Cerebellar cortex (tissue), 1 donor: ENCODE measurements at regions not wholly inside any gene's neighbourhood (a gene's known extent, or its start where the extent isn't known, plus 50 kb on each side); places are given as distances from the start of the nearest gene placed in this dataset.
A peak's percentile ranks its signal among the peaks of the same experiment; 100 is the strongest.

Experiments used
- DNase-seq: peaks from one replicate; pipeline ENCODE4 v3.0.0-alpha.2; 2015; ENCODE audit warnings: low spot score

- DNase-seq: no peak
These were observed 288.9 kb downstream of the CDK5RAP2 start for GRCh38 chr9:120291050-120291449.

- peak; percentile 34 for DNase-seq
These were observed 289.7 kb downstream of the CDK5RAP2 start for GRCh38 chr9:120289990-120290975.

GRCh38 chr9:120289098-120289497, 290.9 kb downstream of the CDK5RAP2 start:
- DNase-seq: no peak

- DNase-seq: no peak
These were observed 293.4 kb downstream of the CDK5RAP2 start for GRCh38 chr9:120286530-120286929.

GRCh38 chr9:120284821-120285220, 295.1 kb downstream of the CDK5RAP2 start:
- DNase-seq: no peak

GRCh38 chr9:120281665-120282064, 298.3 kb downstream of the CDK5RAP2 start:
- no peak for DNase-seq

GRCh38 chr9:120267929-120268328, 312.0 kb downstream of the CDK5RAP2 start:
- no peak for DNase-seq

- no peak for DNase-seq
These were observed 314.2 kb downstream of the CDK5RAP2 start for GRCh38 chr9:120265791-120266190.

GRCh38 chr9:120264528-120264927, 315.4 kb downstream of the CDK5RAP2 start:
- DNase-seq: no peak

- DNase-seq: no peak
These were observed 316.1 kb downstream of the CDK5RAP2 start for GRCh38 chr9:120263836-120264235.

- DNase-seq: no peak
These were observed 318.5 kb downstream of the CDK5RAP2 start for GRCh38 chr9:120261419-120261818.

- no peak for DNase-seq
These were observed 320.9 kb downstream of the CDK5RAP2 start for GRCh38 chr9:120259100-120259499.

- DNase-seq: no peak
These were observed 321.9 kb downstream of the CDK5RAP2 start for GRCh38 chr9:120258096-120258495.

- no peak for DNase-seq
These were observed 322.5 kb downstream of the CDK5RAP2 start for GRCh38 chr9:120257483-120257882.

GRCh38 chr9:120256146-120256545, 323.8 kb downstream of the CDK5RAP2 start:
- peak; percentile 53 for DNase-seq

GRCh38 chr9:120252248-120252647, 327.7 kb downstream of the CDK5RAP2 start:
- DNase-seq: no peak

GRCh38 chr9:120242116-120242811, 337.7 kb downstream of the CDK5RAP2 start:
- peak; percentile 94 for DNase-seq

GRCh38 chr9:120236596-120236995, 343.4 kb downstream of the CDK5RAP2 start:
- DNase-seq: peak; percentile 79

GRCh38 chr9:120235081-120235480, 344.9 kb downstream of the CDK5RAP2 start:
- DNase-seq: no peak

GRCh38 chr9:120230227-120230626, 349.7 kb downstream of the CDK5RAP2 start:
- DNase-seq: no peak

- DNase-seq: no peak
These were observed 358.1 kb downstream of the CDK5RAP2 start for GRCh38 chr9:120221844-120222243.

- no peak for DNase-seq
These were observed 365.6 kb downstream of the CDK5RAP2 start for GRCh38 chr9:120214332-120214731.

- DNase-seq: no peak
These were observed 367.1 kb downstream of the CDK5RAP2 start for GRCh38 chr9:120212853-120213200.
